NCI-H774 (cell line): ENCODE measurements at regions not wholly inside any gene's neighbourhood (a gene's known extent, or its start where the extent isn't known, plus 50 kb on each side); places are given as distances from the start of the nearest gene placed in this dataset.
"Not testable (repeated sequence)": the region's sequence is repeated elsewhere in the genome, so short reads cannot be mapped to it uniquely, and the experiment has no call there.

Experiments
- DNase-seq: peaks from one replicate; lab custom pipeline; 2025; lab: John Stamatoyannopoulos, UW

DNA sequence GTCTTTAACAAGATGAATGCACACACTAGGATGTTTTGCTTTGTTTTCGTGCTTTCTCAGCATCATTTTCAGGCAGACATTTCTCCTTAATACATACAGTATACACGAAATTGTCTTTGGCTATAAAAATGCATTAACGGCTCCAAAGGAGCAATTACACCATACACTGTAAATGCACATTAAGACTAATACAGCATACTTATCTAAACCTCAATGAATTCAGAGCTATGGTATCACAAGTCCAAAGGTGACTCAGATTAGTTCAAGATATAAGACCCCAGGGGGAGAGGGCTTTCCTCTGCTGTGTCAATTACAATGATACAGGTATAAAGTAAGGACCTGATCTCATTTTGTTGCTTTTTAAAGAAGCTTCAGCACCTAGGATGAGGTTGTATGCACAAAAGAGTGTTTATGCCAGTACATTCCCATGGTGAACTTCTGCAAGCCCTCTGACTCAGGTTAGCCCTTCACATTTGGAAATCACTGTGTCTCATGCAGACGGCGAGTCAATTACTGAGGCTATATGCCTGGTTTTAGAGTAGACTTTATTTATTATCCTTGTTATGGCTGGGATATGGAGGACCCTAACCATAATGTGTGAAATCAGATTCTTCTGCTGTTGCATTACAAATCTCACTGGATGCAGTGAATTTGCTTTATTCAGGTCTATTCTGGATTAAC is 233.3 kb downstream of the ZNF608 start:
- DNase-seq = no peak

DNA sequence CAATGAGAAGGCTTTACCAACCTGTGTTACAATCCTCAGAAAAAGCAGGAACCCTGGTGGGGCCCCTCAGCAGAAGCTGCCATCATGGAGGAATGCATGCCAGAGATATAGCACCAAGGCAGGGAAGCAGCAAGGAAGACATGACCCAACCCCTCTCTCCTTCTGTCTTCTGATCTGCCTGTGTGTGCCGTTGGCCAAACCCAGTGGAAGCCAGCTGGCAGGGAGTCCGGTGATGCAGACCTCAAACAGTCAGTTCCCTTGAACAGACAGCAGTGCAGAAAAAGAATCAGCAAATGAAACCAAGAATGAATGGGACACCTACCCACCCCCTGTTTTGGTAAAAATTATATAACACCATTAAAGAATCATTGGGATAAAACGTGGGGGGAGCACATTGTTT is 234.2 kb downstream of the ZNF608 start:
- DNase-seq = no peak

DNA sequence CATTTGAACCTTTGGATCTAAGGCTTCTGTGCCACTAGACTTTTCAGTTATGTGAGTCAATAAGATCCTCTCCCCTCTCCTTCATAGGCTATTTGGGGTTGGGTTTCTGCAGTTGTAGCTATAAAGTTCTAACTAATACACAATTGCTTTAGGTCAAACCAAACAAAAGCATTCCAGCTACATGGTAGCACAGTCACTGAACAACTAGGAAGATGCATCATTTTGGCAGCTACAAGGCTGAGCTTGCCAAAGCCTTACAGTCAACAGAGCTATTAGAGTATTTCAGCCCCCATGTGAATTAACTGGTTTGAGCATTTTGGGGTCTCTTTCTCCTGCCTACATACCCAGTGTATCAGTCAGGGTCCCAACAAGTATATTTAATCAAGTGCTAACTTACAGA is 234.6 kb downstream of the ZNF608 start:
- no peak for DNase-seq

DNA sequence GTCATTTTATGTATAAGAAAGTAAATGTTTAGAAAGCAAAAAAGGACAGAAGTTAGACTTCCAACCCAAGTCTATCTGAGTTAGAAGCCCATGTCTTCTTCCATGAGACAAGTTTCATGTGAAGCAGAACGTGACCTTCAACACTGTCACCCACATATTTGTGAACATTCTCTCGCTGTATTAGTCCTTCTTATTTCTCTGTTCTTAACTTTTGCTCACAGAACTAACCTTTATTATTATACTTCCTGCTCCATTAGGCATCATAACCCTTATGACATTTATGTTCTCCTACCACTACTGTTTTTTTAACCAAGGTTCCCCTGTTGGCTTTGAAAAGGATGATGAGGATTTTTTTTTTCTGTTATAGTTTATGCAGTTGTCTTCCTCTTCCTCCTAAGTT is 238.8 kb downstream of the ZNF608 start:
- no peak for DNase-seq

DNA sequence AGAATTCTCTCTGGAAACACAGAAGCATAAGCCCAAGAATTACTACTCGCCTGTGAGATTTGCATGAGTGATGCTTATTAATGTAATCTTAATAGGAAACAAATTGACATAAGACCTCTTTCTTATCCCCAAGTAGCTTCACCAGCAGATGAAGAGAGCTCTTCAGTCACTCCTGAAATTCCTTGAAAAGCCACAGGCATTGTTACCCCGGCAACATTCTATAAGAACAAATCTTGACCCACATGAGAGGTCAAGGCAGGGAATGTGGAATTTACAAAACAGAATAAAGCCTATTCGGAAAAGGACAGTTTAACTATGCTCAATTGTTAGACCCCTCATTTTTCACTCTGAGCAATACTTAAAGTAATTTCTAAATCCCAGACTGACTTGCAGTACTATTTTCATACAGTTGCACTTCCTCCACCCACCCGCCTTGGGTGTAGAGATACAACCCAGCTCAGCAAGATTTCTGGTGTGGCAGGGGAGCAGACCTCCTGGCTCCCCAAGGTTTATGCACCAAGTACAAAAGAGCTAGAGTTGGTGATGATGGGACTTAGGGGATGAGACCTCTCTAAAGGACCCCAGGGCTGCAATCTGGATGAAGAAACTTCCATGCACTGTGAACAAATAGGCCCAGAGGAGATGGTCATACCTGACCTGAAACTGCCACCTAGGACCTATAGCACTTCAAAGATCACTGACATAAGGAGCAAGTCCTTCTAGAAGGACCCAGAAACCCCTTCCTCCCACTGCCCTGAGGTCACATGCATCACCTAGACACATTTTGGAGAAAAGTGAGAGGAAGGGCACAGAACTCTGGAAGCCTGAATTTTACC is 242.1 kb downstream of the ZNF608 start:
- no peak for DNase-seq

DNA sequence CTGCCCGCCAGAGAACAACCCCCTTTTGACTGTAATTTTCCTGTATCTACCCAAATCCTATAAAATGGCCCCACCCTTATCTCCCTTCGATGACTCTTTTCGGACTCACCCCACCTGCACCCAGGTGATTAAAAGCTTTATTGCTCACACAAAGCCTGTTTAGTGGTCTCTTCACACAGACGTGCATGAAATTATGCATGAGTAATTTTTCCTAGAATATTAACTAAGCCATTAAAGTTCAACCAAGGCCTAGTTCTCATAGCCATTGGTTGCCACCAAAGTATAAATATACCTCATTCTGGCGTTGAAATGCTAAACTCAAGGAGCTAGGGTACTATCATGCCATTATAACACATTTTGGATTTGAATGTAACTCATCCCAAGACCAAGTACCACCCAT is 243.9 kb downstream of the ZNF608 start:
- no peak for DNase-seq

GRCh38 chr5:124499818-124500217 is 246.6 kb downstream of the ZNF608 start:
- not testable (repeated sequence) for DNase-seq

DNA sequence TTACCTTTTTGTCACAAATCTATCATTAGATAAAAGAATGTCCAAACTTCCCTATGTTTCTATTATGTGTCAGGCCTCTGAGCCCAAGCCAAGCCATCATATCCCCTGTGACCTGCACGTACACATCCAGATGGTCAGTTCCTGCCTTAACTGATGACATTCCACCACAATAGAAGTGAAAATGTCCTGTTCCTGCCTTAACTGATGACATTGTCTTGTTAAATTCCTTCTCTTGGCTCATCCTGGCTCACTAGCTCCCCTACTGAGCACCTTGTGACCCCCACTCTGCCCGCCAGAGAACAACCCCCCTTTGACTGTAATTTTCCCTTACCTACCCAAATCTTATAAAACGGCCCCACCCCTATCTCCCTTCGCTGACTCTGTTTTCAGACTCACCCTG is 249.5 kb downstream of the ZNF608 start:
- DNase-seq = not testable (repeated sequence)

DNA sequence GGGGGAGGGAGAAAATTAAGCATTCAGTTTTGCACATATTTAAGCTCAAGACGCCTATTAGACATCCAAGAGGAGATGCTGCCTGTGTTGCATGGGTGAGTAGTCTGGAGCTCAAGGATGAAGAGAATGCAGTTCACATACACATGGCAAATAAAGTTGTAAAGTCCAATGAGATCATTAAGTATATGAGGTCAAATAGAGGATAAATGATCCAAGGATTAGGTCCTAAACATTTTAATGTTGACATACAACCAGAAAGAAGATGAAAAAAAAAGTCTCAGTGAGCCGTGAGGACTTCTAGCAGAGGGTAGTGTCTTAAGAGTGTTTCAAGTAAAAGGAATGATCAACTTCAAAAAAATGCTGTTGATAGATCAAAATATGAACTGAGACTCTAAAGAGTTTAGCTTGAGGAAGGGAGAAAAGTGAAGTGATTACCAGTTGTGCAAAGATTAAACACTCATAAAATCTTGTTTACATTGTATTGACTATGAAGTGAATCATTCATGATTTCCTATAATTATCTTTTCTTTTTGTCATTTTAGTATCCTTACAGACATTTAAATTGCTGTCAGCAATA is 251.8 kb downstream of the ZNF608 start:
- no peak for DNase-seq

GRCh38 chr5:124492444-124493224 is 253.8 kb downstream of the ZNF608 start:
- DNase-seq = no peak

- DNase-seq = not testable (repeated sequence)
These were observed 256.1 kb downstream of the ZNF608 start for GRCh38 chr5:124490315-124490714.

DNA sequence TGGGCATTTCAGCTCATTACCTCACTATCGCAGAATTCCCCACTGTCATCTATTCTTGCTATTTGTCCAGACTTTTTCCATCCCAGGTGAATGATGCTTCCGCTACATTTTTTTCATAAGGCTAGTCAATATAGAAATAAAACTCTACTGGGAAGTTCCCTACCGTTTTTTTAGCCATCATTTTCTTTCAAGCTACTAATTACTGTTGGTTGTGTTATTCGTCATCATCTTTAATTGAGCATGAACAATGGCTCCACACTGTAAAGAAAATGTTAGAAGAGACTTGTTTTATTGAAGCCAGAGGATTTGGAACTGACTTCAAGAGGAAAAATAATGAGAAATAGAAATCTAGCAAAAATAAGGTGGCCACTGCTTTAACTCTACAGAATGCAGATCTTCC is 265.0 kb downstream of the ZNF608 start:
- DNase-seq = no peak

DNA sequence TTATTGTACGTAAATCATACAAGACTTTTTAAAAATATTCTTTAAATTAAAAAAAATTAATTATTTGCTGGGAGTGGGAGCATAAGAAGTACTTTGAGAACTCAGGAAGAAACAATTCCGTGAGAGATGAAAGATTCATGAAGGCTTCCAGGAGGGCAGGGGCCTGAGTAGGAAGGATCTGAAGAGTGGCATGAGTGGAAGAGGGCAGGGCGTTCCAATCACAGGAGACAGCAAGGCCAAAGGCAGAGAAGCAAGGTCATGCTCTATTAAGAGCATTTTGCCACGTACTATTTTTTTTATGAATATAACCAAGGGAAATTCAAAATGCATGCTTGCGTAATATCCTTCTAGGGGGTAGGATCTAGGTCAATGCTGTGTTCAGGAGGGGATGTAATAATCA is 265.5 kb downstream of the ZNF608 start:
- DNase-seq = no peak

- DNase-seq = peak; percentile 10
These were observed 266.4 kb downstream of the ZNF608 start for GRCh38 chr5:124480022-124480421.

DNA sequence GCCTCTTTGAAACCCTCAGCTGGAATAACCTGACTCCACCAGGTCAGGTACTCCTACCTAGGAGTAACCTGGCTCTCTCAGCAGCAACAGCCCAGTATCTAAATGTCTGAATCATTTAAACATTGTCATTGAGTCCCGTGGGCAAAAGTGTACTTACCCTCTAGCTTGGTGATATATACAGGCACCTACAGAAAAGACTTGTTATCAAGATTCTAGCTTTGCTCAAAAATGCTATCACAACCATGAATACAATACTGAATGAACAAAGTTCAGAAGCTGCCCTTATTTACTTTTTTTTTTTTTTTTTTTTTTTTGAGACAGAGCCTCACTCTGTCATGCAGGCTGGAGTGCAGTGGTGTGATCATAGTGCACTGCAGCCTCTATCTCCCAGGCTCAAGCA is 268.2 kb downstream of the ZNF608 start:
- no peak for DNase-seq

DNA sequence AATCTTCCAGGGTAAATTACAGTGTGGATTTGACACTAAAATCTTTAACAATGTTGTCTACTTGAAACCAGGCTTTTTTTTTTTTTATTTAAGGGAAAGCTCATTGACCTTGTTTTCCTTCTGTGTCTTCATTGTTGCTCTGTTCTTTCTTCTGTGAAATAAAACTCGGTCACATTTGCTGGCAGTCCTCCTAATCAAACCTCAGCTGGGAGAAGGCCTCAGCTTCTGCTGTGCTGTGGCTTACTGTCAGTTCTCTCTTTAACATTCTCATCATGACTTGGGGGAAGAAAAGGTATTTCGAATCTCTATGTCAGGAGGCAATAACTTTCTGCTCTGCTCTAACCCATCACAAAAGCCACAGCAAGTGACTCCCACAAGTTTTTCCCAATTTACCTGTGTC is 268.9 kb downstream of the ZNF608 start:
- DNase-seq = no peak

DNA sequence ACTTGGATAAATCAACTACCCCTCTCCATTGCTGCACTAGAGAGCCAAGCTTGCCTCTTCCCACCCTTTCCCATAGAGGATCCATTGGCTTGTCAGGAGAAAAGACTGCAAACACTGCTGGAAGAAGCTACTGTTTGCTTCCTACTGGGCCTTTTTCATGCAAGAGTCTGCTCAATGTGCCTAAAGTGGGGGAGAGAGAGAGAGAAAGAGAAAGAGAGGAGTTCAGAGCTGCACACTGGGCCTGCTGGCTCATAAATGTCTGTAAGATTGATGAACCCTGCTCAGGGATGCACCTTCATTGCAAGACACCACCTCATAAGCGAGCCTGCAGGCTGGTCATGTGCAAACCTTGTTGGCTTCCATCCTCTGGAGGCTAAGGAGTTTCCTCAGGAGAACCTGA is 269.4 kb downstream of the ZNF608 start:
- DNase-seq = no peak

DNA sequence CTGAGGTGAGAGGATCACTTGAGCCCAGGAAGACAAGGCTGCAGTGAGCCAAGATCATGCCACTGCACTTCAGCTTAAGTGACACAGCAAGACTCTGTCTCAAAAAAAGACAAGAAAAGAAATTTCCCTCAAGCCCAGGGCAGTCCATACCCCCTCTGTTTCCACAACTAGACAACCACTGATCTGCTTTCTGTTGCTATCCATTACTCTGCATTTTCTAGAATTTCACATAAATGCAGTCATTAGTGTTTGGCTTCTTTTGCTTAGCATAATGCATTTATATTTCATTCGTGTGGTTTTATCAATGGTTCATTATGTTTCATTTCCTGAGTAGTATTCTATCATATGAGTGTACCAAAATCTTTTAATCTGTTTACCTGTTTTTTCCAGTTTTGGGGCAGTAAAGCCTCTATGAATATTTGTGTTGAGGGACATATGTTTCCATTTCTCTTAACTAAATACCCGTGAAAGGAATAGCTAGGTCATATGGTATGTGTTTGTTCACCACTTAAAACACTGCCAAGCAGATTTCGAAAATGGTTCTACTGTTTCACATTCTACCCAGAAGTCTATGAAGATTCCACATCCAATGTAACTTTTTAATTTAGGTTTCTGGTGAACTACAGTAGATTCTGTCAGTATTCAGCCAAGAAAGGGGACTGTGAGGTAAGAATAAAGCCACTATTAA is 271.8 kb downstream of the ZNF608 start:
- no peak for DNase-seq

- no peak for DNase-seq
These were observed 277.6 kb downstream of the ZNF608 start for GRCh38 chr5:124468671-124469411.

DNA sequence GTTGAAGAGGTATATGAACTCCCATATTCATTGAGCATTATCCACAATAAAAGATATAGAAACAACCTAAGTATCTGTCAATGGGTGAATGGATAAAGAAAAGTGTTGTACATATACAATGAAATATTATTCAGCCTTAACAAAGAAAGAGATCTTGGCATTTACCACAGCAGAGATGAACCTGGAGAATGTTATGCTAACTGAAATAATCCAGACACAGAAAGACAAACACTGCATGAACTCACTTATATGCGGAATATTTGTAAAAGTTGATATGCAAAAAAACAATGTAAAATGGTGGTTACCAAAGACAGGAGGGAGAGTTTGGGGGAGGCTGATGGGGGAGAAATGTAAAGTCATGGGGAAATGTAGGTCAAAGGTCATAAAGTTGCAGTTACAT is 278.7 kb downstream of the ZNF608 start:
- no peak for DNase-seq

DNA sequence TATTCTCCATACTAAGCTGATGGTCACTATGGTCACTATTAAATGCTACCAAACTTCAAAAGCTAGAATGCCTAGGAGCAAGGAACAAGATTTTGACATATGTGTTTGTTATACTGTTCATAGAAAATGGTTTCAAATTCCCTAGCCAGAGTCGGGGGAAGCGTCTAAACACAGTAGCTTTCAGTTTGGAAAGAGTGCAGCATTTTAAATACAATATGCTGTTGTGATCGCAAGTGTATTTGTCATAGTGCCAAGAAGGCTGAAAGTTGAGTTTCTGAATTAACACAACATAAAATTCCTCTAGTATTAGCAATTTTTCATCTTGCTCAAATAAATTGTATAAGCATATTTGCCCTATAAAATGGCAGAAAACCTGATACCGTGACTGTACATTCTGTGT is 280.4 kb downstream of the ZNF608 start:
- DNase-seq = no peak
